Superior temporal gyrus (tissue), 1 donor: ENCODE measurements at regions not wholly inside any gene's neighbourhood (a gene's known extent, or its start where the extent isn't known, plus 50 kb on each side); places are given as distances from the start of the nearest gene placed in this dataset.

Experiments
- DNase-seq: peaks from one replicate; pipeline ENCODE4 v3.0.0-alpha.2; 2016; ENCODE audit errors: extremely low spot score

- DNase-seq, result peak; percentile 72
Measured at GRCh38 chr9:28318515-28318914, 745.2 kb upstream of the C9orf72 start.

GRCh38 chr9:28319981-28320380, 746.7 kb upstream of the C9orf72 start:
- DNase-seq, result no peak

- DNase-seq, result no peak
Measured at GRCh38 chr9:28320616-28321015, 747.3 kb upstream of the C9orf72 start.

- no peak for DNase-seq
Measured at GRCh38 chr9:28329323-28329722, 756.0 kb upstream of the C9orf72 start.

GRCh38 chr9:28332648-28333047, 759.4 kb upstream of the C9orf72 start:
- DNase-seq, result no peak

- DNase-seq, result no peak
Measured at GRCh38 chr9:28341913-28342312, 768.6 kb upstream of the C9orf72 start.

GRCh38 chr9:28342815-28343338, 769.6 kb upstream of the C9orf72 start:
- DNase-seq, result no peak

- DNase-seq, result no peak
Measured at GRCh38 chr9:28363151-28363562, 789.9 kb upstream of the C9orf72 start.

- DNase-seq, result no peak
Measured at GRCh38 chr9:28365020-28365640, 791.8 kb upstream of the C9orf72 start.

- DNase-seq, result no peak
Measured at GRCh38 chr9:28365728-28366127, 792.4 kb upstream of the C9orf72 start.

GRCh38 chr9:28378231-28378630, 805.0 kb upstream of the C9orf72 start:
- no peak for DNase-seq

- no peak for DNase-seq
Measured at GRCh38 chr9:28379082-28379481, 805.8 kb upstream of the C9orf72 start.

- DNase-seq, result no peak
Measured at GRCh38 chr9:28389411-28389810, 816.1 kb upstream of the C9orf72 start.

GRCh38 chr9:28394774-28395173, 821.5 kb upstream of the C9orf72 start:
- no peak for DNase-seq

- DNase-seq, result no peak
Measured at GRCh38 chr9:28396058-28396457, 822.8 kb upstream of the C9orf72 start.

- DNase-seq, result peak; percentile 44
Measured at GRCh38 chr9:28407351-28407750, 834.1 kb upstream of the C9orf72 start.

GRCh38 chr9:28409919-28410318, 836.6 kb upstream of the C9orf72 start:
- no peak for DNase-seq

- DNase-seq, result no peak
Measured at GRCh38 chr9:28410411-28410810, 837.1 kb upstream of the C9orf72 start.

GRCh38 chr9:28413471-28413870, 840.2 kb upstream of the C9orf72 start:
- DNase-seq, result no peak

GRCh38 chr9:28423255-28423654, 850.0 kb upstream of the C9orf72 start:
- DNase-seq, result no peak

- DNase-seq, result no peak
Measured at GRCh38 chr9:28435456-28435855, 862.2 kb upstream of the C9orf72 start.

- DNase-seq, result no peak
Measured at GRCh38 chr9:28439688-28440087, 866.4 kb upstream of the C9orf72 start.

GRCh38 chr9:28443461-28443860, 870.2 kb upstream of the C9orf72 start:
- no peak for DNase-seq

GRCh38 chr9:28444637-28445036, 871.4 kb upstream of the C9orf72 start:
- DNase-seq, result no peak
